Right atrium auricular region (tissue), 2 donors: ENCODE measurements at regions not wholly inside any gene's neighbourhood (a gene's known extent, or its start where the extent isn't known, plus 50 kb on each side); places are given as distances from the start of the nearest gene placed in this dataset.

Experiments used
- DNase-seq: peaks from one replicate; pipeline ENCODE4 v3.0.0-alpha.2; 2019; ENCODE audit warnings: low spot score
- H3K27ac ChIP-seq, 2 donors: fragments of 200-600 bp; sonication (generic); 1 replicate in 1 of 2; 2 replicates in 1 of 2; pipeline ENCODE4 v1.5.1; 2016 to 2019
- H3K27me3 ChIP-seq, 2 donors: fragments of 200-600 bp; sonication (generic); one replicate each; pipeline versions ENCODE4 v1.5.1 to v1.6.0; 2017 to 2019
- H3K36me3 ChIP-seq: fragments of 200-600 bp; sonication (generic); one replicate; pipeline ENCODE4 v1.5.1; 2016
- H3K4me1 ChIP-seq, 2 donors: fragments of 200-600 bp; sonication (generic); one replicate each; pipeline versions ENCODE4 v1.5.1 to v1.6.0; 2017 to 2019
- H3K4me3 ChIP-seq, 2 donors: fragments of 200-600 bp; sonication (generic); 1 replicate in 1 of 2; 2 replicates in 1 of 2; pipeline ENCODE4 v1.5.1; 2017 to 2019; ENCODE audit warnings: mild to moderate bottlenecking in 1 of 2, moderate library complexity in 1 of 2
- H3K9me3 ChIP-seq, 2 donors: fragments of 200-600 bp; sonication (generic); one replicate each; pipeline ENCODE4 v1.5.1; 2019
- CTCF ChIP-seq, 2 donors: fragments of 200-600 bp; sonication (generic); IDR thresholded peaks; one replicate each; pipeline ENCODE4 v1.5.1; 2019; ENCODE audit warnings: antibody characterized with exemption in 2 of 2

DNA sequence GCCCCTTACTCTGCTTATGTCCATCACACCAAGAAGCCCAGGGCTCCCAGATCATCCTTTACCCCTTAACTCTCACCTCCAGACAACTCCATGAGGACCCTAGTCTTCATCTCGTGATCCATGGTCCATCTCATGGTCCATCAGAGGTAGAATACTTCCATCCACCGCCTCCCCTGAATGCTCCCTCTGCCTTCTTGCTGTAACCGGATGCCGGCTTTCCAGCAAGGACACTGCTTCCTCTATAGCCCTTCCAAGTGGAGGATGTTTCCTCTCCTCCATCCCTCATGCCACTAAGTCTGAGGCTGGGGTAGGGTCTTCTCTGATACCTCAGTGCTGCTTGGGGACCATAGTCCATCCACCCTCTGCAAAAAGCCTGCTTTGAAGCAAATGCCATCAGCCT lies 118.6 kb upstream of the SIX2 start:
- H3K27me3 ChIP-seq, result no peaks in the 10 kb centered on the region
- H3K27ac ChIP-seq, result no peak overlapping the region
- no peaks in the 10 kb centered on the region for H3K4me1 ChIP-seq
- H3K36me3 ChIP-seq, result no peaks in the 10 kb centered on the region
- H3K9me3 ChIP-seq, result no peaks in the 10 kb centered on the region
- DNase-seq, result no peak
- H3K4me3 ChIP-seq, result no peak overlapping the region
- TF ChIP-seq CTCF (IDR thresholded peaks at IDR 0.05), result no peak

DNA sequence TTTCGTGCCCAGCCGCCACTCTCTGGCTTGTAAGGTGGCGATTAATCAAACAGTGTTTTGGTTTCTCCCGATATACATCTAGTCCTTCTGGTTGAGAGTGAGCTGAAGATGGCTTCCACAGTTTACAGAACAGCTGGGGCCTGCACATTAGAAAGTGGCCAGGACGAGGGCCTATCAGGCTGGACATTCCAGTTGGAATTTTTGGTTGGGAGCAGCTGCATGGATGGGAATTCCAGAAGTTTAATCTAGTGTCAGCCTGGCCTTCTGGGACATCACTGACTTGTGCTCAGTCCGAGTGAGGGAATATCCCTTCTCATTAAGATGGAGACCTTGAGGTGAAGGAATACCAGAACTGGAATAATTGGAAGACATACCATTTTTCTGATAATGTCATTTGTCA lies 118.1 kb upstream of the SIX2 start:
- no peak for TF ChIP-seq CTCF (IDR thresholded peaks at IDR 0.05)
- Histone ChIP-seq H3K36me3 (no peaks in the 10 kb centered on the region), H3K4me1 (no peaks in the 10 kb centered on the region), H3K9me3 (no peaks in the 10 kb centered on the region), H3K27ac (no peak overlapping the region), H3K27me3 (no peaks in the 10 kb centered on the region), H3K4me3 (no peak overlapping the region)
- DNase-seq, result no peak

DNA sequence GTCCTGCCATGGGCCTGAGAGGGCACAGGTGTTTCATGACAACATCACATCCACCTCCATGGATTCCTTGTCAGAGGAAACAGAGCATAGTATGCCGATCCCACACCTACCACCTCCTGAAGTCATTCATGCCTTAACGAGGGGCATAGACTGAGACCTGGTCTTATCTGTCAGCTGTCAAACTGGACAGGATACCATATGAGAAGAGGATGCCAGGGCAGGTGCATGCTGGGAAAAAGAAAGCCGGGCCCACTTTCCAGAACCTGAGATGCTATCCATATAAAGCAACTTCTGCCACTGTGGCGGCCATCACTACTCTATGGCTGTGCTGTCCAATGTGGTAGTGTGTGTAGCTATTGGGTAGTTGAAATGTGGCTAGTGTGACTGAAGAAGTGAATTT lies 116.0 kb upstream of the SIX2 start:
- no peaks in the 10 kb centered on the region for H3K36me3 ChIP-seq
- TF ChIP-seq CTCF (IDR thresholded peaks at IDR 0.05), result no peak
- no peaks in the 10 kb centered on the region for H3K27me3 ChIP-seq
- no peak overlapping the region for H3K4me3 ChIP-seq
- no peaks in the 10 kb centered on the region for H3K9me3 ChIP-seq
- DNase-seq, result no peak
- no peak overlapping the region for H3K27ac ChIP-seq
- H3K4me1 ChIP-seq, result no peaks in the 10 kb centered on the region

GRCh38 chr2:45124456-45124855 lies 115.2 kb upstream of the SIX2 start:
- DNase-seq, result no peak
- Histone ChIP-seq H3K36me3 (no peaks in the 10 kb centered on the region), H3K27me3 (no peaks in the 10 kb centered on the region), H3K27ac (no peak overlapping the region), H3K4me3 (no peak overlapping the region), H3K9me3 (no peaks in the 10 kb centered on the region), H3K4me1 (no peaks in the 10 kb centered on the region)
- no peak for TF ChIP-seq CTCF (IDR thresholded peaks at IDR 0.05)

- DNase-seq, result no peak
- Histone ChIP-seq H3K4me1 (no peaks in the 10 kb centered on the region), H3K27me3 (no peaks in the 10 kb centered on the region)
These were observed 114.4 kb upstream of the SIX2 start for GRCh38 chr2:45123521-45124191.

More at GRCh38 chr2:45123521-45124191, 114.4 kb upstream of the SIX2 start:
- no peak overlapping the region for H3K27ac ChIP-seq
- TF ChIP-seq CTCF (IDR thresholded peaks at IDR 0.05), result no peak
- H3K9me3 ChIP-seq, result no peaks in the 10 kb centered on the region
- no peak overlapping the region for H3K4me3 ChIP-seq
- no peaks in the 10 kb centered on the region for H3K36me3 ChIP-seq
